ENCODE measurements at regions not wholly inside any gene's neighbourhood (a gene's known extent, or its start where the extent isn't known, plus 50 kb on each side); places are given as distances from the start of the nearest gene placed in this dataset.
"Not testable (repeated sequence)": the region's sequence is repeated elsewhere in the genome, so short reads cannot be mapped to it uniquely, and the experiment has no call there.

- no peak for DNase-seq
Observed at GRCh38 chr18:1593091-1593490, 688.4 kb downstream of the ADCYAP1 start.

GRCh38 chr18:1595195-1595594 is 690.5 kb downstream of the ADCYAP1 start:
- no peak for DNase-seq

GRCh38 chr18:1599196-1599595 is 694.5 kb downstream of the ADCYAP1 start:
- no peak for DNase-seq

- DNase-seq, result no peak
Observed at GRCh38 chr18:1604751-1605150, 700.1 kb downstream of the ADCYAP1 start.

GRCh38 chr18:1618364-1618763 is 713.7 kb downstream of the ADCYAP1 start:
- no peak for DNase-seq

- DNase-seq, result no peak
Observed at GRCh38 chr18:1619507-1619906, 714.8 kb downstream of the ADCYAP1 start.

GRCh38 chr18:1624612-1625011 is 719.9 kb downstream of the ADCYAP1 start:
- no peak for DNase-seq

GRCh38 chr18:1627494-1627893 is 722.8 kb downstream of the ADCYAP1 start:
- no peak for DNase-seq

- DNase-seq, result no peak
Observed at GRCh38 chr18:1648712-1649111, 744.0 kb downstream of the ADCYAP1 start.

- DNase-seq, result no peak
Observed at GRCh38 chr18:1652018-1652417, 747.3 kb downstream of the ADCYAP1 start.

- DNase-seq, result no peak
Observed at GRCh38 chr18:1653873-1654272, 749.2 kb downstream of the ADCYAP1 start.

GRCh38 chr18:1657876-1658275 is 753.2 kb downstream of the ADCYAP1 start:
- no peak for DNase-seq

- no peak for DNase-seq
Observed at GRCh38 chr18:1658908-1659566, 754.4 kb downstream of the ADCYAP1 start.

GRCh38 chr18:1663879-1664705 is 759.4 kb downstream of the ADCYAP1 start:
- DNase-seq, result no peak

GRCh38 chr18:1665079-1665478 is 760.4 kb downstream of the ADCYAP1 start:
- no peak for DNase-seq

GRCh38 chr18:1668279-1668678 is 763.6 kb downstream of the ADCYAP1 start:
- no peak for DNase-seq

GRCh38 chr18:1671710-1672109 is 767.0 kb downstream of the ADCYAP1 start:
- DNase-seq, result not testable (repeated sequence)

- DNase-seq, result no peak
Observed at GRCh38 chr18:1676387-1676786, 771.7 kb downstream of the ADCYAP1 start.

- no peak for DNase-seq
Observed at GRCh38 chr18:1680108-1680507, 775.4 kb downstream of the ADCYAP1 start.

GRCh38 chr18:1691863-1692262 is 787.2 kb downstream of the ADCYAP1 start:
- no peak for DNase-seq

- no peak for DNase-seq
Observed at GRCh38 chr18:1708006-1708405, 803.3 kb downstream of the ADCYAP1 start.

- DNase-seq, result no peak
Observed at GRCh38 chr18:1710114-1710513, 805.4 kb downstream of the ADCYAP1 start.

- no peak for DNase-seq
Observed at GRCh38 chr18:1732143-1732542, 827.5 kb downstream of the ADCYAP1 start.

- no peak for DNase-seq
Observed at GRCh38 chr18:1746131-1746530, 825.2 kb downstream of the METTL4 start.

- DNase-seq, result no peak
Observed at GRCh38 chr18:1751249-1751648, 820.1 kb downstream of the METTL4 start.
